GM18508 (cell line): ENCODE measurements at regions not wholly inside any gene's neighbourhood (a gene's known extent, or its start where the extent isn't known, plus 50 kb on each side); places are given as distances from the start of the nearest gene placed in this dataset.

Source experiments
- ATAC-seq: cut with Tn5 transposase; IDR thresholded peaks from one replicate; pipeline ENCODE4 v1.9.1; 2021; ENCODE audit warnings: moderate number of reproducible peaks; ENCODE audit not compliant: insufficient read depth, unreplicated experiment

- ATAC-seq: no peak
Measured at GRCh38 chr4:34181891-34182290, 2062.4 kb downstream of the ARAP2 start.

- no peak for ATAC-seq
Measured at GRCh38 chr4:34182306-34182705, 2062.0 kb downstream of the ARAP2 start.

DNA sequence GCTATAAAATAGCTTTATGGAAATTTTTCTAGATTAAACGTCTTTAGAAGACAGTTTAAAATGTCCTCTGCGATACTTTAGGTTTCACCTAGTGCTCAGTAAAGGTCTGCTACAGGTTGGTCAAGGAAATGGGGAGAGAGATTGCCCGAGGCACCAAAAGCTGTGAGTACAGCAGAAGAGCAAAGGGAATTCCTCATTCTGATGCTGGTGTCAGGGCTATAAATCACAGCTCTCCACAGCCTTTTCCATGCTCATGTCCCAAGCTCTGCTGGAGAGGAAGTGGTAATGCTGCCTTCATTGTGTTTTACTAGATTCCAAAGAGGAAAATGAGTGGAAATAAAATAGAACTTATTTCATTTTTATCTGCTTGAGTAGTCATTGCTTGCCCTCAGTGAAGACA lies 2060.4 kb downstream of the ARAP2 start:
- no peak for ATAC-seq

DNA sequence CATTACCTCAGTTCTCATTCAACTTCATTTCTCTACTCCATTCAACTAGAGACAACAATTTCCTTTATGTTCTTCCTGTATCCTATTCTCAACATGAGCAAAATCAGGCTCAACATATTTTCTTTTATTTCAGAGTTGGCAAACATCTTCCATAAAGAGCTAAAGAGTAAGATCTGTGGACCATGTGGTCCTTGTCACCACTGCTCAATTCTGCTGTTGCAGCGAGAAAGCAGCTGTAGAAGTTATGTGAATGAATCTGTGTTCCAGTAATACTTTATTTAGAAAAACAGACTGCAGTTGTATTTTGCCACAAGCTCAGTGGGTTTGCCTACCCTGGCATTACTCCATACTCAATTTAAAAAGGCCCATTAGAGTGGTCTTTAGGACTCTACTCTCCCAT lies 2057.3 kb downstream of the ARAP2 start:
- ATAC-seq: no peak

DNA sequence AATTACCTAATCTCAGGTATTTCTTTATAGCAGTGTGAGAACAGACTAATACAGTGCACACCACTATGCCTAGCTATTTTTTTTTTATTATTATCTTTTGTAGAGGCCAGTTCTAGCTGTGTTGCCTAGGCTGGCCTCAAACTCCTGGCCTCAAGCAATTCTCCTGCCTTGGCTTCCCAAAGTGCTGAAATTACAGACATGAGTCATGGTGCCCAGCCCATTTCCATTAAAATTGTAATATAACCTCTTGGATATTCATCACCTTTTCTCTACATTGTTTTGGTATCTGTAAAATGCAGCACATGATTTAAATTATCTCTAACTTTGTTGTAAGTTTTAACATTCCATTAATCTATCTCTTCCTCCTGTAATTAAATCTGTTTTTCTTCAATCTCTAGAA lies 2052.9 kb downstream of the ARAP2 start:
- ATAC-seq: no peak

- no peak for ATAC-seq
Measured at GRCh38 chr4:34193451-34194154, 2050.7 kb downstream of the ARAP2 start.

- no peak for ATAC-seq
Measured at GRCh38 chr4:34194585-34194984, 2049.7 kb downstream of the ARAP2 start.

GRCh38 chr4:34196375-34196774 lies 2047.9 kb downstream of the ARAP2 start:
- no peak for ATAC-seq

DNA sequence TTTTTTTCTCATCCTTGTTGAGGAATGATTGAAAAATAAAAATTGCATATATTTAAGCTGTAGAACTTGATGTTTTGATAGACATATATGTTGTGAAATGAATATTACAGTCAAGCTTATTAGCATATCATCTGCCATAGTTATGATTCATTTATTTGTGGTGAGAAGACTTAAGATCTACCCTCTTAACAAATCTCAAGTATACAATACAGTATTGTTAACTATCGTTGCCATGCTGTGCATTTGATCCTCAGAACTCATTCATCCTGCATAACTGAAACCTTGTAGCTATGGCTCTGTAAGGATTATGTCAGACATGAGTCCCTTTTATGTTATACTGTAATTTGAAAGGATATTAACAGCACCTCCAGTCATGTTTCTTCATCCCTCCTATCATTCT lies 2045.3 kb downstream of the ARAP2 start:
- ATAC-seq: no peak

DNA sequence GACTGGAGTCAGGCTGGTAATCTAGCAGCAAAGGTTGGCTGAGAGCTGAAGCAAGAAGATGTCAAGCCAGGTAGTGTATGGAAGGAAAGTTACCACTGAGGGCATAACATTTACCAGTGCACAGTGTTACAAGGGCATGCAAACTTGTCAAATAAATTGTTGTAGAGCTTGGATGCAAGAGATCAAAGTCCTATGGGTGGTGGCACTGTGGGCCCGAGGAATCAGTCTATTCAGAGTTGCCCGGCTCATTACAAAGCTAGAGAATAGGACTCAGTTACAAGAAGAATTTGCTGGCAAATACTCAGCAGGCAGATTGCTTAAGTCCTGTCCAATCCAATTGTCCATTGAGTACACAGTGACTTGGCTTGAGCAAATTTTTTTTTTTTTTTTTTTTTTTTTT lies 2043.8 kb downstream of the ARAP2 start:
- ATAC-seq: no peak

DNA sequence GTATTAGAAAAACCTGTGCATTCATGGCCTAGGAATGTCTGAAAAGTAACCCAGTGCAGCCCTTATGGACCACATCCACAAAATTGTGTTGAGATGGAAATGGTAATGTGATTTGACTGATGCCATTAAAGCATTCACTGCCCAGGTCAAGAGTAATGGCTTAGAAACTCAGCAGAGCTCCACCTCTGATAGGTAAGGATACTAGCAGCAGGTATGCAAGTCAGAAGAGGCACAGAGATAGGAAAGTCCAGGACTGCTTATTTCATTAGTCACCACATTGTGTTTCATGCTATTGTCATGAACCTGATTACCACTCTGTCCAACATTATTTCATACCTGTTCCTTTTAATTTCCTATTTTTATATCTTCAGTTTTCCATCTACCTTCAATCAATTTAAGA lies 2042.2 kb downstream of the ARAP2 start:
- no peak for ATAC-seq

- no peak for ATAC-seq
Measured at GRCh38 chr4:34220601-34221000, 2023.7 kb downstream of the ARAP2 start.

GRCh38 chr4:34221986-34222385 lies 2022.3 kb downstream of the ARAP2 start:
- no peak for ATAC-seq

DNA sequence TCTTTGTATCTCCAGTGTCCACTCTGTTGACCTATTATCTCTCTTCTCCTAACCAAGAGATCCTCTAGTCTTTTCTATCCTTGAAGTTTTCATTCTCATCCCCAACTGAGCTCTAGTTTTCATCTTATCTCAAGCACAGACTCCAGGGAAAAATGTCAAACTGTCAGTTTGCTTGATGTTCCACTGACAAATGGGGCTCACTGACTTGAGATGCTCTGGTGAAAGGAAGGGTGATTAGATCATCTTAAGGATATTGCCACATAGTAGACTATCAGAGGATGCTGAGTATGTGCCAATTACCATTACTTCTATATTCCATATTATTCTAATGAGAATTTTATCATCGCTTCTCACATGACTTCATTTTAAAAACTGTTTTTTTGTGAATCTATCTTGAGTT lies 2008.2 kb downstream of the ARAP2 start:
- no peak for ATAC-seq

- ATAC-seq: no peak
Measured at GRCh38 chr4:34245276-34245675, 1999.0 kb downstream of the ARAP2 start.

DNA sequence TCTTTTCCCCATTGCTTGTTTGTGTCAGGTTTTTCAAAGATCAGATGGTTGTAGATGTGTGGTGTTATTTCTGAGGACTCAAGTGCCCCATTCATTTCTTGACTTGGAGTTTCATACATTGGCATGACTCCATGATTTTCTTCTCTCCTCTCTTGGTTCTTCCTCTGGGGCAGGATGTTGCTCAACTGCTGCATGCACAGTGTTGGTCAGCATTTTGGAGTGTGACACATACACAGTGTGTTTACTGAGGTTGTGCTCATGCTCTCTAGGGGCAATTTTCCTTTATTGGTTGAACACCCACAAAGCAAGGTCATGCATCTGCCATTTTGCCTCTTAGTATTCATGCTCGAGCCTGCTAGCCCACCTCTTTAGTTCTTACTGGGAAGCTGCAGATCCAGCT lies 1993.8 kb downstream of the ARAP2 start:
- no peak for ATAC-seq

DNA sequence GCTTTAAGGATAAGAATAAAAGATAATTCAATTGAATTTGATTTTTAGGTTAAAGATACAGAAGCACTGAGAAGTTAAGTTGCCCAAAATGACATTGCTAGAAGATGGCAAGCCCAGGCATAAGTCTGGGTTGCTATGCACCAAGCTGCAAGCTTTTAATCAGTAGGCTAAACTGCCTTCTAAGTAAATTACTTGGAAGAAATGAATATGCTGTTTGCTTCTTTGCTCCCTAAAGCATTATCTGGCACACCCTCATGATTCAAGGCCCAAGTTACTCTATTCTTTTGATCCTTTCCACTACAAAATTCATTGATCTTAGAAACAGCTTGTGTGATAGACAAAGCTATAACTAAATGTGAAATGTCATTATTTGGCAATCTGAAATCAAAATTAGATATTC lies 1991.1 kb downstream of the ARAP2 start:
- no peak for ATAC-seq

DNA sequence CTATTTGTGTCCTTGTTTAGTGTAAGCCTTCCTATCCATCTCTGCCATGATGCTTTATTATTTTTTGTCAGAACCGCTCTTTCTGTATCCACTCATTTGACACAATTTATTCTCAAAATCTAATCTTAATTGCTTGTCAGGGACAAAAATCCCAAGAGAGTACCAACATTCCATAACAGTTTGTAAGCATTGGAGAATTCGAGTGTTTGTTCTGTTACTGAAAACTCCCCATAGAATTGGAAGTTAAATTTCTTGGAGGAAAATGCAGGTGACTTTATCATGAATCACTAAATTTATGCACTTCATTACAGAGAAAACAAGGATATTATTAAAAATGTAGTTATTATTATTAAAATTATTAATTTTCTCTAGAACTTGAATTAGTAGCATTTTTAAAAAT lies 1986.1 kb downstream of the ARAP2 start:
- no peak for ATAC-seq

DNA sequence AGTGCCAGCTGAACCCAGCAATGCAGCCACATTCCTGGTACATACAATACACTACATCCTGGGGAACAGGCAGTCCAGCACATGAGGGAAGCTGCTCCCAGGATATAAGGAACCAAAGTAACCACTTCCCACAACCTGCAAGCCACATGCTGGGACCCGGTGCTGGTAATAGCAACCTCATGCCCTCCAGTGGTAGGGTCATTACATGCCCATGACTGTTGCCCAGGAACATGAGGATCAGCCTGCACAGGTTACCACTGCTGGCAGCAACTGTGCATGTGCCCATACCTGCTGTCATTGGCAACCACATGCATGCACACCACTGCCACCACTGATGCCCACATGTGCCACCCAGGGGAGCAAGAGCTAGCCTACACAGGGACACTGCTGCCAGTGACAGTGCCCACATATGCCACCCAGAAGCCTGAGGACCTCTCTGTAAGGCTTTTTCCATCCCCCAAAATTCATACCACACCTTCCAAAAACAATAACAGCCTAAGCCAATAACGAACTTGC lies 1982.5 kb downstream of the ARAP2 start:
- no peak for ATAC-seq

DNA sequence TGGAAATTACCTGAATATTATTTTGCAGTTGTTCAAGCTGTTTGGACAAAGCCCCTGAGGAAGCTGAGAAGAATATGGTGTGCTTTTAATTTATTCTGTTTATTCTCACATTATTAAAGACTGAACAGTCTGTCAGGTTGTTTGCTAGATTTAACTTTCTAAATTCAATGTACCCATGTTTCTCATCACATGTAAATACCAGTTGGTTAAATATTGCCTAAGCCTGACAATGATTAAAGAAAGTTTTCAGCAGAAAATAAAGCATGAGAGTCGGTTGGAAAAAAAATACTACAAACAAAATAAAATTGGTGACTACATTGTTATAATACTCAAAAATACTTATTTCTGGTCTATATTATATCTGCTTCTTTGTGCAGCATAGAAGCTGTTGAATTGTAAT lies 1974.7 kb downstream of the ARAP2 start:
- ATAC-seq: no peak

GRCh38 chr4:34271479-34272355 lies 1972.6 kb downstream of the ARAP2 start:
- ATAC-seq: no peak

GRCh38 chr4:34279011-34279410 lies 1965.3 kb downstream of the ARAP2 start:
- no peak for ATAC-seq
